Cardiac muscle cell (in vitro differentiated cells and primary cell): ENCODE measurements at regions not wholly inside any gene's neighbourhood (a gene's known extent, or its start where the extent isn't known, plus 50 kb on each side); places are given as distances from the start of the nearest gene placed in this dataset.

ENCODE experiments used
- DNase-seq, 2 donors: peaks; one replicate each; pipeline versions ENCODE4 v3.0.0 to v3.0.0-alpha.2; 2010 to 2017; ENCODE audit warnings: low read depth in 1 of 2, low spot score in 1 of 2
- H3K27ac ChIP-seq: fragments of 200-600 bp; sonication (generic); 2 replicates; pipeline ENCODE4 v1.5.1; 2016
- H3K27me3 ChIP-seq: fragments of 200-600 bp; sonication (generic); 2 replicates; pipeline ENCODE4 v1.6.0; 2016; ENCODE audit warnings: control low read depth
- H3K36me3 ChIP-seq: fragments of 200-600 bp; sonication (generic); 2 replicates; pipeline ENCODE4 v1.5.1; 2016; ENCODE audit warnings: control low read depth
- H3K4me1 ChIP-seq: fragments of 200-600 bp; sonication (generic); 2 replicates; pipeline ENCODE4 v1.8.1; 2017; ENCODE audit warnings: low read depth, mild to moderate bottlenecking, mixed run types
- H3K4me3 ChIP-seq: fragments of 200-600 bp; sonication (generic); 2 replicates; pipeline ENCODE4 v1.5.1; 2016; ENCODE audit warnings: mild to moderate bottlenecking
- H3K9me3 ChIP-seq: fragments of 200-600 bp; sonication (generic); 2 replicates; pipeline ENCODE4 v1.5.1; 2017; ENCODE audit warnings: low read depth, mild to moderate bottlenecking, control low read depth
- TF ChIP-seq, protein P1 (sequence below): IDR thresholded peaks from 2 replicates; pipeline ENCODE4 v1.5.1; 2012; ENCODE audit warnings: low read depth, mild to moderate bottlenecking, low read length

DNA sequence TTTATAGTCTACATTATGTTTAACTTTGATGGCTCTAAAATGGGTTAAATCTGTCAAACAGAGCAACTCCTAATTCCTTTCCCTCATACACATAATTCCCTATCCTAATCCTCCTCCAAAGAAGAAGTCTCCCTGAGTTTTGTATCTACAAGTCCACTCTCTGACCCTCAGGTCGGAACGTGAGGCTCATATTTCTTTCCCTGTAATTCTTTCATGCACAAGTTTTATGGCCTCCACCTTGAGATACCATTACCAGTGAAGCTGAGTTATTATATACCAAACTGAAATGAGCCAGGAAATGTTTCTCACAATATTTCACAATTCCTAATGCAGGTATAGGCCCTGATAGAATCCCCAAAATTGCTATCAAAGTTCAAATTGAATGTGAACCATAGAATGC lies 106.4 kb downstream of the CASP12 start:
- H3K27me3 ChIP-seq, result no peaks in the 10 kb centered on the region
- no peaks in the 10 kb centered on the region for H3K9me3 ChIP-seq
- H3K36me3 ChIP-seq, result no peaks in the 10 kb centered on the region
- TF ChIP-seq, protein P1, sequence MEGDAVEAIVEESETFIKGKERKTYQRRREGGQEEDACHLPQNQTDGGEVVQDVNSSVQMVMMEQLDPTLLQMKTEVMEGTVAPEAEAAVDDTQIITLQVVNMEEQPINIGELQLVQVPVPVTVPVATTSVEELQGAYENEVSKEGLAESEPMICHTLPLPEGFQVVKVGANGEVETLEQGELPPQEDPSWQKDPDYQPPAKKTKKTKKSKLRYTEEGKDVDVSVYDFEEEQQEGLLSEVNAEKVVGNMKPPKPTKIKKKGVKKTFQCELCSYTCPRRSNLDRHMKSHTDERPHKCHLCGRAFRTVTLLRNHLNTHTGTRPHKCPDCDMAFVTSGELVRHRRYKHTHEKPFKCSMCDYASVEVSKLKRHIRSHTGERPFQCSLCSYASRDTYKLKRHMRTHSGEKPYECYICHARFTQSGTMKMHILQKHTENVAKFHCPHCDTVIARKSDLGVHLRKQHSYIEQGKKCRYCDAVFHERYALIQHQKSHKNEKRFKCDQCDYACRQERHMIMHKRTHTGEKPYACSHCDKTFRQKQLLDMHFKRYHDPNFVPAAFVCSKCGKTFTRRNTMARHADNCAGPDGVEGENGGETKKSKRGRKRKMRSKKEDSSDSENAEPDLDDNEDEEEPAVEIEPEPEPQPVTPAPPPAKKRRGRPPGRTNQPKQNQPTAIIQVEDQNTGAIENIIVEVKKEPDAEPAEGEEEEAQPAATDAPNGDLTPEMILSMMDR, result no peak
- no peak for DNase-seq
- peaks cover 25% of the 10 kb centered on the region for H3K4me1 ChIP-seq
- H3K27ac ChIP-seq, result peak overlapping the region; percentile 86
- H3K4me3 ChIP-seq, result no peak overlapping the region

DNA sequence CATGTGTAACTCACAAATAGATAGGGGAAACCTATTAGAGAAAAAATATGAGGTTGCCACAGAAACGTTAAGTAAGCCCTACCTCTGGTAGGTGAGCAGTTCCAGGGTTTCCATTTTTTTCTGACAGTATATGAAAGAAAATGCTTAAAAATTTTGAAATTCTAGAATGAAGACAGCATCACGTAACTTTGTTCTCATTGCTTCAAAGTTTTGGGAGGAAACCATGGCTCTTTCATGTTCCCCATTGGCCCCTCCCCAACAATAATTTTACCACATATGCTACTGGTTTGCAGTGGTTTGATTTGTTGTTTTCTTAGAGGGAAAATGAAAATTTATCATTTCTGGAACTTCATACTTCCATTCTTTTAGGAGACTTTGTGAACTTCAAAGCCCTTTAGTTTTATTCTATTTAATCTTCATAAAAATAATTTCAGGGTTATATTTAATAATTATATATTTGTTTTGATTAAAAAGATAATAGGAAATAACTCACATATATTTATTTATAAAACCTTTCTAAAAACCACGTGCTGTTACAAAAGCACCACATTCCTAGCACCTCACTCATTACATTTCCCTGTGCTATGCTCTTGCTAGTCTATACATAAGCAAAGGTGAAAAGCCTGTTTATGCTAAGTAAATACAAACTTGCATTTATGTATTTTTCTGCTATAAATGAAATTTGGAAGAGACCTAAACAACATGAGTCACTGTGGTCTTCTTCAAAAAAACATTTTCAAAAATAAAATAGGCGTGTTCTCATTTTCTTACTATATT lies 113.4 kb downstream of the CASP12 start:
- Histone ChIP-seq H3K27me3 (no peaks in the 10 kb centered on the region), H3K4me1 (no peaks in the 10 kb centered on the region), H3K36me3 (no peaks in the 10 kb centered on the region), H3K4me3 (no peak overlapping the region), H3K9me3 (no peaks in the 10 kb centered on the region), H3K27ac (no peak overlapping the region)
- TF ChIP-seq, protein P1, result no peak
- no peak for DNase-seq

DNA sequence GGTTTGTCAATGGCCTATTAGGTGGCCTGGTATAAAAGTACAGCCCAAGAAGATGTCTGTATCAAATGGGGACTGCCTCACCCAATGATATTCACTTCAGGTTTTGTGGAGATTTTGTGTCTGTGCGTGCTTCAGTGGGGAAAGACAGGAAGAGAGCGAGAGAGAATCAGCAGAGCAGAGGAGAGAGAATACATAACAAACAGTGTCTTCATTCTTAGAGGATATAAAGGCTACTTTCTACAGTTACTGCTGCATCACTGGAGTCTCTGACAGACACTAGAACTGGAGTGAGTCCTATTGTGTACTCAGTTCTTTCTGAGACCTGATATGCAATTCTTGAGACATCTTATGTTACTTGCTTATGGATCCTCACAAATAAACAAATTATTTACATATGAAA lies 115.0 kb downstream of the CASP12 start:
- H3K4me1 ChIP-seq, result no peaks in the 10 kb centered on the region
- no peaks in the 10 kb centered on the region for H3K9me3 ChIP-seq
- TF ChIP-seq, protein P1, result no peak
- no peak for DNase-seq
- no peak overlapping the region for H3K4me3 ChIP-seq
- H3K27me3 ChIP-seq, result no peaks in the 10 kb centered on the region
- no peak overlapping the region for H3K27ac ChIP-seq
- H3K36me3 ChIP-seq, result no peaks in the 10 kb centered on the region

DNA sequence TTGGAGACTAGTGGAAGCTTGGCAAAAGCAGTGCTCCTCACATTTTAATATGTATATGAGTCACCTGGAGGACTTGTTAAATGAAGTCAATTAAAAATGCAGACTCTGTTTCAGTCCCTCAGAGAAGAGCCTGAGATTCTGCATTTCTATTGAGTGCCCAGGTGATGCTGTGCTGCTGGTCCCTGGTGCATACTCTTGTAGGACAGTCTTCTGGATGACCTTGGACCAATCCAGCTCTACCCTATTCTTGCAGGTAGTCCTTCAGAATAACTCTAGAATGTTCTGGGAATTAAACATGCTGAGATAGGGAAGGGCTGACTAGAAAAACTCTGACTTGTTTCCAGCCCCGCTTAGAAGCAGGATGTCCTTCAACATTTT lies 115.9 kb downstream of the CASP12 start:
- no peaks in the 10 kb centered on the region for H3K4me1 ChIP-seq
- no peak overlapping the region for H3K4me3 ChIP-seq
- DNase-seq, result no peak
- no peaks in the 10 kb centered on the region for H3K27me3 ChIP-seq
- H3K27ac ChIP-seq, result no peak overlapping the region
- TF ChIP-seq, protein P1, result no peak
- H3K36me3 ChIP-seq, result no peaks in the 10 kb centered on the region
- no peaks in the 10 kb centered on the region for H3K9me3 ChIP-seq

DNA sequence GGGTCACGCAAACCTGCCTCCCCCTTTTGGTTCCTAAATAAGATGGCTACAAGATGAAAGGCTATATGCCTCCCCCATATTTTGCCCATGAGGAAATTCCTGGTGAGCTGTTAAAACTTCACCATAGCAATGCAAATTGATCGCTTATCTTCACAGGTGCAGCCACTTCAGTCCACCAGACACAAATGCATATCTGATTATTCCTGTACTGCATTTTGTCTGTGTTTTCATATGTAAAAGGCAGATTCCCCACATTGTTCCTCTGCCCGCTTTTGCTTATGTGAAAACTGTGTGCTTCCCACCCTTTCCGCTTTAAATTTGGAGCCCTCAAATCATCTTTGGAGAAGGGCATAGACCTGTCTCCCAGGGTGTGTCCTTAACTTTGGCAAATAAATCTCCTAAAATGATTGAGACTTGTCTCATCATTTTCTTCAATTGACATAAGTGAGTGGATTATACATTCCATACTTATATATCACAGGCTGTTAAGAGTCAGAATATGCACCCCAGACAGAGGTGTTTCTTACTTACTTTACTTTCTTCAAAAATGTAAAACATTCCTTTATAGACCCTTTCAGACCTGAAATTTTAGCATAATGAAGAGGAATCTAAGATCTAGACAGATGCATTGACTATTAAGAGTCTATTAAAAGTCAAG lies 116.4 kb downstream of the CASP12 start:
- H3K4me3 ChIP-seq, result no peak overlapping the region
- TF ChIP-seq, protein P1, result no peak
- H3K27me3 ChIP-seq, result no peaks in the 10 kb centered on the region
- H3K9me3 ChIP-seq, result no peaks in the 10 kb centered on the region
- no peaks in the 10 kb centered on the region for H3K36me3 ChIP-seq
- no peak for DNase-seq
- H3K27ac ChIP-seq, result no peak overlapping the region
- H3K4me1 ChIP-seq, result no peaks in the 10 kb centered on the region
